Esophagus muscularis mucosa (tissue), 4 donors: ENCODE measurements at regions not wholly inside any gene's neighbourhood (a gene's known extent, or its start where the extent isn't known, plus 50 kb on each side); places are given as distances from the start of the nearest gene placed in this dataset.
A peak's percentile ranks its signal among the peaks of the same experiment; 100 is the strongest.

Experiments
- DNase-seq: peaks from one replicate; pipeline ENCODE4 v3.0.0-alpha.2; 2017; ENCODE audit errors: extremely low spot score
- H3K27ac ChIP-seq, 4 donors: fragments of 200-600 bp; sonication (generic); replicated peaks in 1 of 4; 1 replicate in 3 of 4; 2 replicates in 1 of 4; pipeline ENCODE4 v1.5.1; 2016 to 2019; ENCODE audit warnings: mild to moderate bottlenecking in 1 of 4
- H3K27me3 ChIP-seq, 4 donors: fragments of 200-600 bp; sonication (generic); one replicate each; pipeline versions ENCODE4 v1.5.1 to v1.6.0; 2016 to 2019
- H3K36me3 ChIP-seq, 4 donors: fragments of 200-600 bp; sonication (generic); one replicate each; pipeline ENCODE4 v1.5.1; 2016 to 2019
- H3K4me1 ChIP-seq, 4 donors: fragments of 200-600 bp; sonication (generic); one replicate each; pipeline ENCODE4 v1.5.1; 2016 to 2019
- H3K4me3 ChIP-seq, 4 donors: fragments of 200-600 bp; sonication (generic); 1 replicate in 2 of 4; 2 replicates in 2 of 4; pipeline ENCODE4 v1.5.1; 2016 to 2019; ENCODE audit warnings: mild to moderate bottlenecking in 4 of 4, moderate library complexity in 1 of 4
- H3K9me3 ChIP-seq, 4 donors: fragments of 200-600 bp; sonication (generic); 1 replicate in 3 of 4; 2 replicates in 1 of 4; pipeline ENCODE4 v1.5.1; 2016 to 2019
- EP300 ChIP-seq: sonication (generic); formaldehyde crosslinking; IDR thresholded peaks from one replicate; pipeline ENCODE4 v1.6.1; 2017; ENCODE audit warnings: antibody characterized with exemption
- POLR2A ChIP-seq: fragments of 450-650 bp; IDR thresholded peaks from one replicate; pipeline ENCODE4 v1.6.1; 2017; ENCODE audit warnings: antibody characterized with exemption, moderate library complexity, mild to moderate bottlenecking, low read depth
- POLR2AphosphoS5 ChIP-seq, 2 donors: sonication (generic); formaldehyde crosslinking; IDR thresholded peaks; one replicate each; pipeline ENCODE4 v1.6.1; 2017; ENCODE audit warnings: antibody characterized with exemption in 2 of 2
- WGBS: methylation state at CpG from one replicate; pipeline ENCODE4 v1.1.5; 2018; 5-methylcytosine and 5-hydroxymethylcytosine counted together
- intact Hi-C: fragments of 100-400 bp; cut with DNase I; formaldehyde crosslinking; loops from one replicate; pipeline ENCODE4 v1.15.1; 2023
- TF ChIP-seq, protein P1 (sequence below), 3 experiments: fragments of 200-600 bp in 2 of 3; fragments of 450-650 bp in 1 of 3; sonication (generic) in 2 of 3; IDR thresholded peaks; one replicate each; pipeline ENCODE4 v1.5.1; 2017 to 2019; ENCODE audit warnings: antibody characterized with exemption in 3 of 3, mild to moderate bottlenecking in 2 of 3, moderate library complexity in 1 of 3

DNA sequence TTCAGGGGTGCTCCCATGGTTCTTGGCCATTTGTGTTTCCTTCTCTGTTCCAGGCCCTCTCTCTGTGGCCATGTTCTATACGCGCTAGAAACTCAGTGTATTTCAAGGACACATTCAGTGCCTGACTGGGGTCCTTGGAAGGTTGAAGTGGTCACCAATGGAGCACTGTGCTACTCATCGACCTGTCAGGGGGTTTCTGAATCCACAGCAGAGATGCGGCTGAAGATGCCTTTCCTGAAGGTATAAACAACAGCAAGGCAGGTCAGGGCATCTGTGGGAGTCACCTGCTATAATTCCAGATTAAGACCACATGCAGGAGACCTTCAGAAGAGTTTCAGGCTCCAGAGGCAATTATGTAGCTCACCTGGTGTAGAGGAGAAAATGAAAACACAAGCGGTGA, 86.8 kb upstream of the MGMT start:
- TF ChIP-seq, protein P1, sequence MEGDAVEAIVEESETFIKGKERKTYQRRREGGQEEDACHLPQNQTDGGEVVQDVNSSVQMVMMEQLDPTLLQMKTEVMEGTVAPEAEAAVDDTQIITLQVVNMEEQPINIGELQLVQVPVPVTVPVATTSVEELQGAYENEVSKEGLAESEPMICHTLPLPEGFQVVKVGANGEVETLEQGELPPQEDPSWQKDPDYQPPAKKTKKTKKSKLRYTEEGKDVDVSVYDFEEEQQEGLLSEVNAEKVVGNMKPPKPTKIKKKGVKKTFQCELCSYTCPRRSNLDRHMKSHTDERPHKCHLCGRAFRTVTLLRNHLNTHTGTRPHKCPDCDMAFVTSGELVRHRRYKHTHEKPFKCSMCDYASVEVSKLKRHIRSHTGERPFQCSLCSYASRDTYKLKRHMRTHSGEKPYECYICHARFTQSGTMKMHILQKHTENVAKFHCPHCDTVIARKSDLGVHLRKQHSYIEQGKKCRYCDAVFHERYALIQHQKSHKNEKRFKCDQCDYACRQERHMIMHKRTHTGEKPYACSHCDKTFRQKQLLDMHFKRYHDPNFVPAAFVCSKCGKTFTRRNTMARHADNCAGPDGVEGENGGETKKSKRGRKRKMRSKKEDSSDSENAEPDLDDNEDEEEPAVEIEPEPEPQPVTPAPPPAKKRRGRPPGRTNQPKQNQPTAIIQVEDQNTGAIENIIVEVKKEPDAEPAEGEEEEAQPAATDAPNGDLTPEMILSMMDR (IDR thresholded peaks at IDR 0.05), result no peak
- TF ChIP-seq POLR2A (no peak), EP300 (no peak), POLR2AphosphoS5 (IDR thresholded peaks at IDR 0.05) (no peak)
- no peaks in the 10 kb centered on the region for H3K9me3 ChIP-seq
- H3K36me3 ChIP-seq, result no peaks in the 10 kb centered on the region
- H3K4me1 ChIP-seq, result no peaks in the 10 kb centered on the region
- H3K27ac ChIP-seq, result no peak overlapping the region
- 91% methylated on average over 5 of the region's 5 CpGs for WGBS
- H3K4me3 ChIP-seq, result no peak overlapping the region
- intact Hi-C loops, result no loop called here
- H3K27me3 ChIP-seq, result no peaks in the 10 kb centered on the region
- peak; percentile 77 for DNase-seq

DNA sequence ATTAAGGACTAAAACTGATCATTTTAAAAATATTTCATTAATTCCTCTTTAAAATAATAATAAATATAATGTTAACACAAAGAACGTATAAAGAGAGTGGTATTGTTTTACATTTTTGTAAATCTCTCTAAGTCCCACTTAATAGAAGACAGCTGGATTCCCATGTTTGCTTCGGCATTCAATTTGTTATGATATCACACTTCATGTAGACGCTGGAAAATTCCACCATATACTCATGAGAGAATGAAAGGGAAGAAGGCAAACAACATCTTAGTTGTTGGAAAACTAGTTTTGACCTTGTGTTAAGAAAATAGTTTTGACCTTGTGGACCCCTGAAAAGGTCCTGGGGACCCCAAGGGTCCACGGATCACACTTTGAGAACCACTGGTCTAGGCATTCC, 85.3 kb upstream of the MGMT start:
- H3K27ac ChIP-seq, result no peak overlapping the region
- intact Hi-C loops, result no loop called here
- DNase-seq, result no peak
- H3K27me3 ChIP-seq, result no peaks in the 10 kb centered on the region
- H3K4me3 ChIP-seq, result no peak overlapping the region
- no peak for TF ChIP-seq POLR2A
- no peaks in the 10 kb centered on the region for H3K36me3 ChIP-seq
- H3K9me3 ChIP-seq, result no peaks in the 10 kb centered on the region
- no peaks in the 10 kb centered on the region for H3K4me1 ChIP-seq
- WGBS, result 33% methylated on average over 4 of the region's 4 CpGs

DNA sequence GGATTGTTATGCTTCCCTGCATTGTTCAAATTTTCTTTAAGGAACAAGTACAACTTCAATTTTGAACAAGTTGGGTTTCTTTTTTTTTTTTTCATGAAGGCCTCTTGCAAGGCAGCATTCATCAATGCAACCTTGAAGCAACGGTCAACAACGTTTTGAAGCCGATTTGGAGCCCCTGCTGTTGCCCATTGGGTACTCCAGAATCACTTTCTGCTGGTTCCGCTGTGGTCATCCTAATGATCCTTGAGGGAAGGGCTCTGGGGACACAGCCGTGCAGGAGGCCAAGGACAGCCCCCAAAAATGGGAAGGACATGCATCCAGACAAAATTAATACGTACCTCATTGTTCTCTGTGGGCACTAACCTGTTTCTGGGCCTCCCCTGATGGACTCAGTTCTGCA, 84.6 kb upstream of the MGMT start:
- Histone ChIP-seq H3K4me3 (no peak overlapping the region), H3K27me3 (no peaks in the 10 kb centered on the region), H3K27ac (no peak overlapping the region), H3K4me1 (no peaks in the 10 kb centered on the region), H3K9me3 (no peaks in the 10 kb centered on the region), H3K36me3 (no peaks in the 10 kb centered on the region)
- intact Hi-C loops, result no loop called here
- no peak for DNase-seq
- 93% methylated on average over 6 of the region's 6 CpGs for WGBS
- TF ChIP-seq, protein P1 (IDR thresholded peaks at IDR 0.05), result no peak

DNA sequence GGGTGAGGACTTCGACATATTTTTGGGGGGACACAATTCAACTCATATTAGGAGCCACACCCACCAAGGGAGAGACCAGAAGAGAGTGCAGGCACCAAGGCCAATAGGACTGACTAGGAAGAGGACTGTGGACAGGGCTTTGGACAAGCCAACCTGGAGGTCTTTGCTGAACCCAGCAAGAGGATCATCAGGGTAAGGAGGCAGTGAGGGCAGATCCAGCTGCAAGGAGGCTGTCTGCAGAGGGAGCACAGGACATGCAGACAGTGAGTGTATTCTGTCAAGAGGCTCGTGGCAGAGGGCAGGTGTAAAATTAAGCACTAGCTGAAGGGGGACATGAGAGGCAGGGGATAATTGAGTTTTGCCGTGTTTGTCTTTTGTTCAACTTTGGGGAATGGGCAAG, 83.4 kb upstream of the MGMT start:
- peak; percentile 90 for DNase-seq
- H3K4me1 ChIP-seq, result no peaks in the 10 kb centered on the region

DNA sequence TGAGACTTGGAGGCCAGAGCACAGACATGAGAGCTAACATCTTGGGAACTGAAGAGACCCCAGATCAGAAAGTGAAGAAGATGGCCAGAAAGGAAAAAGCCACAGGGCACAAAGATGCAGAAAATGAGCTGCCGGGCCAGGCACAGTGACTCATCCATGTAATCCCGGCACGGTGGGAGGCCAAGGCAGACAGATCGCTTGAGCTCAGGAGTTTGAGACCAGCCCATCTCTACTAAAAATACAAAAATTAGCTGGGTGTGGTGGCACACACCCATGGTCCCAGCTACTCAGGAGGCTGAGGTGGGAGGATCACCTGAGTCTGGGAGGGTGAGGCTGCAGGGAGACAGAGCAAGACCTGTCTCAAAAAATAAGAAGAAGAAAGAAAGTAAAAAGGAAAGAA, 81.4 kb upstream of the MGMT start:
- Histone ChIP-seq H3K27me3 (no peaks in the 10 kb centered on the region), H3K36me3 (no peaks in the 10 kb centered on the region), H3K27ac (no peak overlapping the region), H3K9me3 (no peaks in the 10 kb centered on the region), H3K4me3 (no peak overlapping the region), H3K4me1 (no peaks in the 10 kb centered on the region)
- intact Hi-C loops, result no loop called here
- TF ChIP-seq EP300, result no peak
- no peak for TF ChIP-seq POLR2A
- TF ChIP-seq POLR2AphosphoS5 (IDR thresholded peaks at IDR 0.05), result no peak
- TF ChIP-seq, protein P1 (IDR thresholded peaks at IDR 0.05), result no peak
- WGBS, result 88% methylated on average over 4 of the region's 4 CpGs
- no peak for DNase-seq

More for the DNA sequence above, 83.4 kb upstream of the MGMT start:
- no peaks in the 10 kb centered on the region for H3K36me3 ChIP-seq
- intact Hi-C loops, result no loop called here
- H3K4me3 ChIP-seq, result no peak overlapping the region
- no peak for TF ChIP-seq POLR2AphosphoS5 (IDR thresholded peaks at IDR 0.05)
- TF ChIP-seq POLR2A, result no peak
- no peak for TF ChIP-seq EP300
- TF ChIP-seq, protein P1 (IDR thresholded peaks at IDR 0.05), result no peak
- H3K9me3 ChIP-seq, result no peaks in the 10 kb centered on the region
- no peaks in the 10 kb centered on the region for H3K27me3 ChIP-seq
- no peak overlapping the region for H3K27ac ChIP-seq
- 94% methylated on average over 3 of the region's 3 CpGs for WGBS
